ENCODE measurements at regions not wholly inside any gene's neighbourhood (a gene's known extent, or its start where the extent isn't known, plus 50 kb on each side); places are given as distances from the start of the nearest gene placed in this dataset.

DNA sequence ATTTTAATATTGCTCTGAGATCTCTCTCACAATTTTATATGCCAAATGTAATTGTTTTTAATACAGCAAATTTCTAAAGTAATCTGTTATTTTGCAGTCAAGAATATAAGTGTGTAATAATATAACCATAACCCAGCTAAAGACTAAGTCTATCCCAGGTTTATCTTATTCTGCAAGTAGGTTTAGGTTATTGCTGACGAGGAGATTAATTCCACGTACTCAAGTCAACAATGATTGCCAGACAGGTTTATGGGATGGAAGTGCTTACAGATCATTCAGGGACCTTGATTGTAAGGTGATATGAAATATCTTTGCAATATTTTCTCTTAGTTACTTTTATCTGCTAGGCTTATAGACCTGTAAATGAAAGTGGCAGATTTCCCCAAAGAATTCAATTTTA is 698.3 kb downstream of the HDGFL1 start:
- Histone ChIP-seq H3K36me3 (ENCODE audit: control insufficient read depth, insufficient read depth, low read length) (no peaks in the 10 kb centered on the region), H3K4me1 (ENCODE audit: control insufficient read depth, insufficient read depth, low read length) (no peaks in the 10 kb centered on the region), H3K9ac (ENCODE audit: low read length) (no peak overlapping the region), H3K27me3 (ENCODE audit: control insufficient read depth, insufficient read depth, low read length) (no peaks in the 10 kb centered on the region), H3K27ac (ENCODE audit: low read depth, low read length) (no peak overlapping the region), H3K4me3 (ENCODE audit: low read length) (no peak overlapping the region)

GRCh38 chr6:23268348-23268747 is 699.0 kb downstream of the HDGFL1 start:
- Histone ChIP-seq H3K4me3 (ENCODE audit: low read length) (no peak overlapping the region), H3K27me3 (ENCODE audit: control insufficient read depth, insufficient read depth, low read length) (no peaks in the 10 kb centered on the region), H3K36me3 (ENCODE audit: control insufficient read depth, insufficient read depth, low read length) (no peaks in the 10 kb centered on the region), H3K9ac (ENCODE audit: low read length) (no peak overlapping the region), H3K4me1 (ENCODE audit: control insufficient read depth, insufficient read depth, low read length) (no peaks in the 10 kb centered on the region), H3K27ac (ENCODE audit: low read depth, low read length) (no peak overlapping the region)

DNA sequence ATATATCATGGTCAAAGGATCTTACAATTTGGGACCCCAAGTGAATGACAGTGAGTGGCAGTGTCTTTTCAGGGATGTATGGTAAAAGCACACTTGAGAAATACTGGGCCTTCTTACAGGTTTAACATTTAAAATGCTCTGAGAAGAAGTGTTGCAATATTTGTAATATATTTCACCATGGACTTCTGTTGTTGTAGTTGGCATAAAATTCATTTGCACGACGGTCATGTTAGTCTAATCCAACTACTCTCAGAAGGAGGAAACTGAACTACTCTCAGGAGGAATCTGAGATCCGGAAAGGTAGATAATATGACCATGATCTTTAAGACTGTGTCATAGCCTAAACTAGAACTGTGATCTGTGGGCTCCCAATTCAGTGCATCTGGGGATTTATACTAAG is 700.1 kb downstream of the HDGFL1 start:
- no peak overlapping the region for H3K27ac ChIP-seq (ENCODE audit: low read depth, low read length)
- H3K4me3 ChIP-seq (ENCODE audit: low read length): no peak overlapping the region
- no peaks in the 10 kb centered on the region for H3K4me1 ChIP-seq (ENCODE audit: control insufficient read depth, insufficient read depth, low read length)
- no peaks in the 10 kb centered on the region for H3K27me3 ChIP-seq (ENCODE audit: control insufficient read depth, insufficient read depth, low read length)
- H3K9ac ChIP-seq (ENCODE audit: low read length): no peak overlapping the region
- H3K36me3 ChIP-seq (ENCODE audit: control insufficient read depth, insufficient read depth, low read length): no peaks in the 10 kb centered on the region

DNA sequence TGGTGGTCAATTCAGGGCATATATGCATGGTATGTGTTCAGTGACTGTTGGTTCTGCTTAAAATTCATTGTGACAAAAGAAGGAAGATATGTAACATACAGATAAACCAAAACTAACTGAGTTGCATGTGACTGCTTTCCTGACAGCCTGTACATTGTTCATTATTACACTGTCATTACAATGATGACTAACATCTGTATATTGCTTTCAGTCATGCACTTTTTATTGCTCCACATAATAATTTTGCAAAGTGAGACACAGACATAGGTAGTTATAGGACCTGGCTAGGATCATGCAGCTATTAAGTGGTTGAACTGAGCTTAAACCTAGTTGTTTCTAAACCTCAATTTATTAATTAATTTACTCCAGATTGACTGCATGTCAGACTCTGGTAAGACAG is 703.2 kb downstream of the HDGFL1 start:
- Histone ChIP-seq H3K27me3 (ENCODE audit: control insufficient read depth, insufficient read depth, low read length) (no peaks in the 10 kb centered on the region), H3K4me3 (ENCODE audit: low read length) (no peak overlapping the region), H3K27ac (ENCODE audit: low read depth, low read length) (no peak overlapping the region), H3K9ac (ENCODE audit: low read length) (no peak overlapping the region), H3K4me1 (ENCODE audit: control insufficient read depth, insufficient read depth, low read length) (no peaks in the 10 kb centered on the region), H3K36me3 (ENCODE audit: control insufficient read depth, insufficient read depth, low read length) (no peaks in the 10 kb centered on the region)

- Histone ChIP-seq H3K4me3 (ENCODE audit: low read length) (no peak overlapping the region), H3K27ac (ENCODE audit: low read depth, low read length) (no peak overlapping the region), H3K4me1 (ENCODE audit: control insufficient read depth, insufficient read depth, low read length) (no peaks in the 10 kb centered on the region)
These were observed 708.3 kb downstream of the HDGFL1 start for GRCh38 chr6:23277521-23278179.

DNA sequence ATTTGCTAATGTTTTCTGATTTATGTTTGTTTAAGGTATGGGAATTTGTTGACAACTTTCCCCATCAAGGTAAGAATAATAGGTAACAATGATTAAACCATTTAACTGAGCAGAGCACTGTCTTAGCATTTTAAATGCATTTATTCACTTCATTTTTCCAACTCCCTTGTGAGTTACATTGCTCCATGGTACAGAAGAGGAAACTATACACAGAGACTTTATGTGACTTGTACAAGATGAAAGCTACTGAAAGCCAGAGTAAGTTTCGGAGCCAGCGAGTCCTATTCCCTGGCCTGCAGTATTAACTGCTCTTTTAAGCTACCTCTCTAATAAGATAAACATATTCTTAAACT is 708.8 kb downstream of the HDGFL1 start:
- H3K4me3 ChIP-seq (ENCODE audit: low read length): no peak overlapping the region
- H3K36me3 ChIP-seq (ENCODE audit: control insufficient read depth, insufficient read depth, low read length): no peaks in the 10 kb centered on the region
- no peaks in the 10 kb centered on the region for H3K4me1 ChIP-seq (ENCODE audit: control insufficient read depth, insufficient read depth, low read length)
- no peak overlapping the region for H3K27ac ChIP-seq (ENCODE audit: low read depth, low read length)
- H3K9ac ChIP-seq (ENCODE audit: low read length): no peak overlapping the region
- no peaks in the 10 kb centered on the region for H3K27me3 ChIP-seq (ENCODE audit: control insufficient read depth, insufficient read depth, low read length)

More at GRCh38 chr6:23277521-23278179, 708.3 kb downstream of the HDGFL1 start:
- Histone ChIP-seq H3K36me3 (ENCODE audit: control insufficient read depth, insufficient read depth, low read length) (no peaks in the 10 kb centered on the region), H3K27me3 (ENCODE audit: control insufficient read depth, insufficient read depth, low read length) (no peaks in the 10 kb centered on the region), H3K9ac (ENCODE audit: low read length) (no peak overlapping the region)

DNA sequence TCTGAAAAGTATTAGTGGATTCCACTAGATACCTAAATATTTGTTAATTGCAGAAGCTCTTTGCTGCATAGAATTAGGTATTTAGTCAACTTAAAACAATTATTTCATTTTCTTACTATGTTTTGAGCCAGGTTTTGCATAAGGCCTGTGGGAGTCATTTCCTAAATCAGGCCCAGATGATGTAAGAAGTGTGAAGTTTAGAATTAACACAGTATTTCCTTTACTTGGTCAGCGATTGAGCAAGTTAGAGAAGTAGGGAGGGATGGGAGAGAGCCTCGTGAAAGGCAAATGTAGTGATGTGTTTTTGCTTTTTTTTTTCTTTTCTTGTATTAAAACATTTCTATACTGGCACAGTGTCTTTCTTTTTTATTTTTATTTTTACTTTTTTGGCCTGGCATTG is 711.1 kb downstream of the HDGFL1 start:
- Histone ChIP-seq H3K36me3 (ENCODE audit: control insufficient read depth, insufficient read depth, low read length) (no peaks in the 10 kb centered on the region), H3K4me1 (ENCODE audit: control insufficient read depth, insufficient read depth, low read length) (no peaks in the 10 kb centered on the region), H3K4me3 (ENCODE audit: low read length) (no peak overlapping the region), H3K27ac (ENCODE audit: low read depth, low read length) (no peak overlapping the region), H3K27me3 (ENCODE audit: control insufficient read depth, insufficient read depth, low read length) (no peaks in the 10 kb centered on the region), H3K9ac (ENCODE audit: low read length) (no peak overlapping the region)

GRCh38 chr6:23282252-23283021 is 713.1 kb downstream of the HDGFL1 start:
- Histone ChIP-seq H3K27me3 (ENCODE audit: control insufficient read depth, insufficient read depth, low read length) (no peaks in the 10 kb centered on the region), H3K4me3 (ENCODE audit: low read length) (no peak overlapping the region), H3K4me1 (ENCODE audit: control insufficient read depth, insufficient read depth, low read length) (no peaks in the 10 kb centered on the region), H3K27ac (ENCODE audit: low read depth, low read length) (no peak overlapping the region), H3K9ac (ENCODE audit: low read length) (no peak overlapping the region), H3K36me3 (ENCODE audit: control insufficient read depth, insufficient read depth, low read length) (no peaks in the 10 kb centered on the region)

- no peak overlapping the region for H3K4me3 ChIP-seq (ENCODE audit: low read length)
- no peak overlapping the region for H3K9ac ChIP-seq (ENCODE audit: low read length)
- H3K36me3 ChIP-seq (ENCODE audit: control insufficient read depth, insufficient read depth, low read length): no peaks in the 10 kb centered on the region
- no peaks in the 10 kb centered on the region for H3K4me1 ChIP-seq (ENCODE audit: control insufficient read depth, insufficient read depth, low read length)
- H3K27ac ChIP-seq (ENCODE audit: low read depth, low read length): no peak overlapping the region
- H3K27me3 ChIP-seq (ENCODE audit: control insufficient read depth, insufficient read depth, low read length): no peaks in the 10 kb centered on the region
These were observed 724.3 kb downstream of the HDGFL1 start for GRCh38 chr6:23293653-23294052.

DNA sequence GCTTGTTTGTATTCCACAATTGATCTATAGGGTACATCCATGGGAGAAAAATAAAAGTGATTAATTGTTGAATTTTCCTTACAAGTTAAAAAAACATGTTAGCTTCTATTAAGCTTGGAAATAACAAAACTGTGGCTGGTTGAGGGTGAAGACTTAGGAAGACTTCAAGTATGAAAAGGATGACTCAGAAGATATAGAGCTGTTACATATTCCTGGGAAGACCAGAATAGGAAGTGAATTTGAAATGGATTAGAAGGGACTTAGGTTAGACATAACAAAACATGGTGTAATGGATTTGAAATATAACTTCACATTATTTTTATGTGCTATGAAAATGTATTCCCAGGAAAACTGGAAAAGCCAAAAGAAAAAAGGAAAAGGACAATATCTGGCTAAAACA is 732.2 kb downstream of the HDGFL1 start:
- H3K9ac ChIP-seq (ENCODE audit: low read length): no peak overlapping the region
- no peak overlapping the region for H3K4me3 ChIP-seq (ENCODE audit: low read length)
- H3K27me3 ChIP-seq (ENCODE audit: control insufficient read depth, insufficient read depth, low read length): no peaks in the 10 kb centered on the region
- H3K4me1 ChIP-seq (ENCODE audit: control insufficient read depth, insufficient read depth, low read length): no peaks in the 10 kb centered on the region
- H3K27ac ChIP-seq (ENCODE audit: low read depth, low read length): no peak overlapping the region
- no peaks in the 10 kb centered on the region for H3K36me3 ChIP-seq (ENCODE audit: control insufficient read depth, insufficient read depth, low read length)

DNA sequence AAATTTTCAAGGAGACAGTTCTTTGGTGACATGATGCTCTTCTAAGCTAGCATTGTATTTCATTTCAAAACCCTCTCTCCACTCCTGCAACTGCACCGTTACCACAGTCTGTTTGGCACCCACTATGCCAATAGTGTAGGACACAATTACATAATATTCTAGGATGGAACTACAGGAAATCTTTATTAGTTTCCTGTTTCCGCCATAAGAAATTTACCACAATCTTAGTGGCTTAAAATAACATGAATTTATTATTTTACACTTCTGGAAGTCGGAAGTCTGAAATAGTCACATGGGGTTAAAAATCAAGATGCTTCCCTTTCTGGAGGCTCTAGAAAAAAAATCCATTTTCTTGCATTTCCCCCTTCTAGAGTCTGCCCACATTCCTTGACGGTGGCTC is 733.1 kb downstream of the HDGFL1 start:
- H3K9ac ChIP-seq (ENCODE audit: low read length): no peak overlapping the region
- no peak overlapping the region for H3K4me3 ChIP-seq (ENCODE audit: low read length)
- H3K36me3 ChIP-seq (ENCODE audit: control insufficient read depth, insufficient read depth, low read length): no peaks in the 10 kb centered on the region
- H3K27me3 ChIP-seq (ENCODE audit: control insufficient read depth, insufficient read depth, low read length): no peaks in the 10 kb centered on the region
- no peaks in the 10 kb centered on the region for H3K4me1 ChIP-seq (ENCODE audit: control insufficient read depth, insufficient read depth, low read length)
- no peak overlapping the region for H3K27ac ChIP-seq (ENCODE audit: low read depth, low read length)

GRCh38 chr6:23305325-23305943 is 736.1 kb downstream of the HDGFL1 start:
- Histone ChIP-seq H3K27ac (ENCODE audit: low read depth, low read length) (no peak overlapping the region), H3K36me3 (ENCODE audit: control insufficient read depth, insufficient read depth, low read length) (no peaks in the 10 kb centered on the region), H3K4me1 (ENCODE audit: control insufficient read depth, insufficient read depth, low read length) (no peaks in the 10 kb centered on the region), H3K27me3 (ENCODE audit: control insufficient read depth, insufficient read depth, low read length) (no peaks in the 10 kb centered on the region), H3K4me3 (ENCODE audit: low read length) (no peak overlapping the region), H3K9ac (ENCODE audit: low read length) (no peak overlapping the region)
